ENCODE measurements at regions not wholly inside any gene's neighbourhood (a gene's known extent, or its start where the extent isn't known, plus 50 kb on each side); places are given as distances from the start of the nearest gene placed in this dataset.

DNA sequence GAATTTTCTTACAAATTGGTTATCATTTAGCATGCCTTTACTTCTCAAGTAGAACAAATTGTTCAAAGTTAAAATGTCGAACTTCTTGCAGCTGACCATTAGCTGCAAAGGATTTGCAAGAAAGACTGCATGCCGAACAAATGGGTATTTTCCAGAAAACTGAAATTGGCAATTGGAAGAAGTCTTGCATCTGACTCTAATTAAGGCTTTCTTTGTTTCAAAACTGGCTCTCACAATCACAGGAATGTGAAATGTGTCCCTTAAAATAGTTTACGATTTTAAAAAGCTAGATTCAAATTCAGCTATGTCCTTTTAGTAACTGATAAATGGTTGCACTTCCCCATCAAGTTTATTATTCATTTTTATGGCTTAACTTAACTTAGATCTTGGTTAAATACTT, 207.9 kb downstream of the ARL4A start:
- CTCF ChIA-PET: no interaction called here
- TF ChIP-seq BHLHE40 (IDR thresholded peaks at IDR 0.05; ENCODE audit: borderline replicate concordance) (no peak), LEF1 (IDR thresholded peaks at IDR 0.05; ENCODE audit: borderline replicate concordance) (no peak)
- POLR2A ChIA-PET: no interaction called here
- no peak for DNase-seq (ENCODE audit: extremely low spot score)

DNA sequence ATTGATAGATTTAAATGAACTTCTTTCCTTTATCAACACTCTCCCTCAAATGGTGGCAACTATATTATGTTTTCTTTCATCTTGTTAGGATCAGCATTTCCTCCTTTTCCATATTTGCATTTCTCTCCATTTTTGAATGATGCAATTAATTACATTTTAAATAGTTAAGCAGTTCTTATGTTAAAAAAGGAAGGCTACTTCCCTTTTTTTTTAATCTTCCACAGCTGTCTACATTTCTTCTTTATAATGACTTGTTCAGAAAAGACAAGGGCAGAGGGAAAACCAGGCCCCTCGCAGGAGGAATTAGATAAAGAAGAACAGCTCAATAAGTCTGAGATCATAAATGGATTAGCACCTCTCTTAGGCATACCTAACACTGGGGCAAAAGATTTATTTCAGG, 208.9 kb downstream of the ARL4A start:
- TF ChIP-seq SP1 (IDR thresholded peaks at IDR 0.05): no peak
- TF ChIP-seq, protein P1, sequence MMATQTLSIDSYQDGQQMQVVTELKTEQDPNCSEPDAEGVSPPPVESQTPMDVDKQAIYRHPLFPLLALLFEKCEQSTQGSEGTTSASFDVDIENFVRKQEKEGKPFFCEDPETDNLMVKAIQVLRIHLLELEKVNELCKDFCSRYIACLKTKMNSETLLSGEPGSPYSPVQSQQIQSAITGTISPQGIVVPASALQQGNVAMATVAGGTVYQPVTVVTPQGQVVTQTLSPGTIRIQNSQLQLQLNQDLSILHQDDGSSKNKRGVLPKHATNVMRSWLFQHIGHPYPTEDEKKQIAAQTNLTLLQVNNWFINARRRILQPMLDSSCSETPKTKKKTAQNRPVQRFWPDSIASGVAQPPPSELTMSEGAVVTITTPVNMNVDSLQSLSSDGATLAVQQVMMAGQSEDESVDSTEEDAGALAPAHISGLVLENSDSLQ (IDR thresholded peaks at IDR 0.05): no peak
- TF ChIP-seq CTBP1 (IDR thresholded peaks at IDR 0.05; ENCODE audit: borderline replicate concordance): no peak
- TF ChIP-seq SUZ12 (IDR thresholded peaks at IDR 0.05): no peak
- TF ChIP-seq FOXM1 (IDR thresholded peaks at IDR 0.05; ENCODE audit: borderline replicate concordance): no peak
- TF ChIP-seq TARDBP (IDR thresholded peaks at IDR 0.05): no peak
- TF ChIP-seq BHLHE40 (IDR thresholded peaks at IDR 0.05; ENCODE audit: borderline replicate concordance): no peak
- TF ChIP-seq LEF1 (IDR thresholded peaks at IDR 0.05; ENCODE audit: borderline replicate concordance): no peak
- no peak for TF ChIP-seq ELF4 (IDR thresholded peaks at IDR 0.05)
- no peak for TF ChIP-seq ARNT (IDR thresholded peaks at IDR 0.05)
- TF ChIP-seq ZNF384 (IDR thresholded peaks at IDR 0.05): no peak
- TF ChIP-seq NFRKB (IDR thresholded peaks at IDR 0.05): no peak
- TF ChIP-seq FOXK2 (IDR thresholded peaks at IDR 0.05): no peak
- TF ChIP-seq L3MBTL2 (conservative IDR thresholded peaks at IDR 0.05): no peak
- TF ChIP-seq HDGF (IDR thresholded peaks at IDR 0.05; ENCODE audit: borderline replicate concordance): no peak
- POLR2A ChIA-PET: no interaction called here
- CTCF ChIA-PET: no interaction called here
- DNase-seq (ENCODE audit: extremely low spot score): no peak

DNA sequence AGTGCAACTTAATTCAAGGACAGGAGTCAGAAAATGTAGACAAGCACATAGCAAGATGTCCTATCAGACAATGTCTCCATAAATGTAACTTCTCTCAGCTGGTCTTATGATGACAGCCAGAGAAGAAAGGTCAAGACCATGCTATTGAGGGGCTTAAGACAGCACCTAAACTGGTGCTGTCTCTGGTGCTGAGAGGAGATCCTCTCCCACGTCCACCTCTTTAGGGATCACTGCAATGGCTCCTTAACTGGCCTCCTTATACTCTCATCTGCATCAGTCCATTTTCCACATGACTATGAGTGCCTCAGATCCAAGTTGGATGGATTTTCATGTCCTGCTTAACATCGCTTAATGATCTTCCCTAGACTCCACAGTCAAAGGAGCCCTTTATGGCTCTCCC, 210.6 kb downstream of the ARL4A start:
- ChIA-PET CTCF (no interaction called here), POLR2A (no interaction called here)
- DNase-seq (ENCODE audit: extremely low spot score): no peak
- TF ChIP-seq BHLHE40 (IDR thresholded peaks at IDR 0.05; ENCODE audit: borderline replicate concordance) (no peak), L3MBTL2 (conservative IDR thresholded peaks at IDR 0.05) (no peak), ELF4 (IDR thresholded peaks at IDR 0.05) (no peak), LEF1 (IDR thresholded peaks at IDR 0.05; ENCODE audit: borderline replicate concordance) (no peak), FOXA1 (IDR thresholded peaks at IDR 0.05) (no peak), ARNT (IDR thresholded peaks at IDR 0.05) (no peak), CTBP1 (IDR thresholded peaks at IDR 0.05; ENCODE audit: borderline replicate concordance) (no peak), HDGF (IDR thresholded peaks at IDR 0.05; ENCODE audit: borderline replicate concordance) (no peak), SUZ12 (IDR thresholded peaks at IDR 0.05) (no peak), SP1 (IDR thresholded peaks at IDR 0.05) (no peak), NFRKB (IDR thresholded peaks at IDR 0.05) (no peak), ZNF384 (IDR thresholded peaks at IDR 0.05) (no peak)
- TF ChIP-seq, protein P1 (IDR thresholded peaks at IDR 0.05): no peak

DNA sequence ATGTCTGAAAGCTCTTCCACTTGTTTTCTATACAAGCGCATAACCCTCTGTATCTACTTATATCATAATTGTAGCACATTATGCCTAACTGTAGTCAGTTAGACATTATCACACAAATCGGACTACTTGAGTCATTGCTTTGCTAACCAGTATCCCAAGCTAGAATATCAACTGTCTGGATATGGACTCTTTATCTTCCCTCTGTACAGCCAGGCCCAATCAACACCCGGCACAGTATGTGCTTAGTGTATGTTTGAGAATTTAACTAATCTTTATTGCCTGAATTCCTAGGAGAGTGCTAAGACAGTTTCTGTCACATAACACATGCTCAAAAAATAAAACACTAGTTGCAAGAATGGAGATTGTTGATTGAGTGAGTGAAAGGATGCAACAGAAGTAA, 211.2 kb downstream of the ARL4A start:
- no peak for DNase-seq (ENCODE audit: extremely low spot score)
- POLR2A ChIA-PET: no interaction called here
- CTCF ChIA-PET: no interaction called here
- TF ChIP-seq FOXA1 (IDR thresholded peaks at IDR 0.05) (no peak), ARNT (IDR thresholded peaks at IDR 0.05) (no peak), BHLHE40 (IDR thresholded peaks at IDR 0.05; ENCODE audit: borderline replicate concordance) (no peak), CTBP1 (IDR thresholded peaks at IDR 0.05; ENCODE audit: borderline replicate concordance) (no peak), NFRKB (IDR thresholded peaks at IDR 0.05) (no peak)

DNA sequence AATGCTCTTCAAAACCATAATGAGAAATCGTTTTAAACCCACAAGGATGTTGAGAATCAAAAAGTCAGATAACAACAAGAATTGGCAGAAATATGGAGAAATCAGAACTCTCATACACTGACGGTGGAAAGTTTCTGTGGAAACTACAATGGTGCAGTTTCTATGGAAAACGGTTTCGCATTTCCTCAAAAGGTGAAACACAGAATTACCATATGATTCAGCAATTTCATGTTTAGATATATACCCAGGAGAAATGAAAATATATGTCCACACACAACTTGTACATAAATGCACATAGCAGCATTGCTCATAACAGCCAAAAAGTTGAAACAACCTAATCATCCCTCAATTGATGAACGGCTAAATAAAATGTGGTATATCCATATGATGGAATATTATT, 218.2 kb downstream of the ARL4A start:
- TF ChIP-seq ZNF384 (IDR thresholded peaks at IDR 0.05) (no peak), FOXA1 (IDR thresholded peaks at IDR 0.05) (no peak), NFRKB (IDR thresholded peaks at IDR 0.05) (no peak), HDGF (IDR thresholded peaks at IDR 0.05; ENCODE audit: borderline replicate concordance) (no peak), ELF4 (IDR thresholded peaks at IDR 0.05) (no peak), TARDBP (IDR thresholded peaks at IDR 0.05) (no peak), L3MBTL2 (conservative IDR thresholded peaks at IDR 0.05) (no peak), SUZ12 (IDR thresholded peaks at IDR 0.05) (no peak), FOXM1 (IDR thresholded peaks at IDR 0.05; ENCODE audit: borderline replicate concordance) (no peak), FOXK2 (IDR thresholded peaks at IDR 0.05) (no peak), BHLHE40 (IDR thresholded peaks at IDR 0.05; ENCODE audit: borderline replicate concordance) (no peak), ARNT (IDR thresholded peaks at IDR 0.05) (no peak), LEF1 (IDR thresholded peaks at IDR 0.05; ENCODE audit: borderline replicate concordance) (no peak), CTBP1 (IDR thresholded peaks at IDR 0.05; ENCODE audit: borderline replicate concordance) (no peak), SP1 (IDR thresholded peaks at IDR 0.05) (no peak)

DNA sequence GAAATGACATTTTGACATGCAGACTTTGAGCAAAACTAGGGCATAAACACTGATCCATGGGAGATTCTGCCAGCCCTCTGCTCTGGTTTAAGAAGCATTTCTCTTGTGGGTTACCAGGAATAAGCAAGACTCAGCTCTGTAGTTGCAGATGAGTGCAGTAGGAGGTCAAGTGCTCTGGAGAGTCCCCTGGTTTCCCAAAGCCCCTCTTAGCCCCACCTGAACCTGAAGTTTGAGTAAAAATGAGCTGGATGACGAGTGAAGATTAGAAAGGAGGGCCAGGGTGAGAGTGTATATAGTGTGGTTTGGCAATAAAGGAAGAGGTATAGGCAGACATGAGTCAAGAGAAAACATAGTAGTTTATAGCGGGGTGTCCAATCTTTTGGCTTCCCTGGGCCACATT, 220.3 kb downstream of the ARL4A start:
- no peak for DNase-seq (ENCODE audit: extremely low spot score)
- ChIA-PET CTCF (no interaction called here), POLR2A (no interaction called here)
- no peak for TF ChIP-seq SP1 (IDR thresholded peaks at IDR 0.05)

More for the DNA sequence above, 218.2 kb downstream of the ARL4A start:
- ChIA-PET POLR2A (no interaction called here), CTCF (no interaction called here)
- no peak for DNase-seq (ENCODE audit: extremely low spot score)

DNA sequence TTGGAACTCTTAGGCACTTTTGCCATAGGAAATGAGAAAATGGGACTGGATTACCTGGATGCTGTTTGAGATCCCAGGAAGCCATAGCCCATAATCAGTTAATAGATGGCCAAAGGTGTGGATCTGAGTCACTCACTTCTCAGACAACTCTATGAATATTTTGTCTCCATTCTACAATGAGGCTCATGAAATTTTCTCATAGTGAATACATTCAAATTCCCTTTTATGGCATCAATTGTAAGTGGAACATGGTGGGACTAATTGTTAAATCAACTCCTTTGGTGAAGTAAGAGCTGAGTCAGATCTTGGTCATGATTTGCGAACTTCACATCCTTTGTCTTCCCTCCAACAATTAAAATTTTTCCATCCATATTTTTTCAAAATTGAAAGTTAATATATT, 222.1 kb downstream of the ARL4A start:
- no peak for DNase-seq (ENCODE audit: extremely low spot score)
- ChIA-PET CTCF (no interaction called here), POLR2A (no interaction called here)
- no peak for TF ChIP-seq TARDBP (IDR thresholded peaks at IDR 0.05)
- TF ChIP-seq NFRKB (IDR thresholded peaks at IDR 0.05): no peak
- no peak for TF ChIP-seq LEF1 (IDR thresholded peaks at IDR 0.05; ENCODE audit: borderline replicate concordance)

DNA sequence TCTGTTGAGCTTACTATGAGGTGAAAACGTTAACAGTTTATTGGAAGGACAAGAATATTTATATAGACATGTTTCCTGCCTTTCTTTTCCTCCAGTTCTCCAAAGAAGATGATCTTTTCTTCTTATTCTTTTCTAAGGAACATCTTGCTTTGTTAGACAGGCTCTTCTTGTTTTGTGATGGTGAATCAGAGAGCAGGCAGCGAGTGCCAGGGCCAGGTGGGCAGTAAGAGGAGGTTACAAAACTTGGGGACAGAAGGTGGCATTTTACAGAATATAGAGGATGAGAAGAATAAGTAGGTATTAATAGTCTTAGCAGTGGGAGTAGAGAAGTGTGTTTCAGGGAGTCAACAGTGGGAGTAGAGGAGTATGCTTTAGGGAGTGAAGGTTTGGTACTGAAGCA, 223.6 kb downstream of the ARL4A start:
- ChIA-PET CTCF (no interaction called here), POLR2A (no interaction called here)
- no peak for DNase-seq (ENCODE audit: extremely low spot score)

More for the DNA sequence above, 223.6 kb downstream of the ARL4A start:
- TF ChIP-seq, protein P1 (IDR thresholded peaks at IDR 0.05): no peak
- TF ChIP-seq L3MBTL2 (conservative IDR thresholded peaks at IDR 0.05): no peak
- TF ChIP-seq ARNT (IDR thresholded peaks at IDR 0.05): no peak
- no peak for TF ChIP-seq FOXK2 (IDR thresholded peaks at IDR 0.05)
- no peak for TF ChIP-seq SP1 (IDR thresholded peaks at IDR 0.05)
- no peak for TF ChIP-seq ELF4 (IDR thresholded peaks at IDR 0.05)
- TF ChIP-seq LEF1 (IDR thresholded peaks at IDR 0.05; ENCODE audit: borderline replicate concordance): no peak
- no peak for TF ChIP-seq SUZ12 (IDR thresholded peaks at IDR 0.05)
- no peak for TF ChIP-seq TARDBP (IDR thresholded peaks at IDR 0.05)
- no peak for TF ChIP-seq FOXA1 (IDR thresholded peaks at IDR 0.05)
- TF ChIP-seq BHLHE40 (IDR thresholded peaks at IDR 0.05; ENCODE audit: borderline replicate concordance): no peak
- TF ChIP-seq NFRKB (IDR thresholded peaks at IDR 0.05): no peak
- no peak for TF ChIP-seq HDGF (IDR thresholded peaks at IDR 0.05; ENCODE audit: borderline replicate concordance)
- TF ChIP-seq FOXM1 (IDR thresholded peaks at IDR 0.05; ENCODE audit: borderline replicate concordance): no peak
- TF ChIP-seq ZNF384 (IDR thresholded peaks at IDR 0.05): no peak
- no peak for TF ChIP-seq CTBP1 (IDR thresholded peaks at IDR 0.05; ENCODE audit: borderline replicate concordance)

All from HEK293T (cell line).